Skin epidermis (tissue), 12 donors: ENCODE measurements at regions not wholly inside any gene's neighbourhood (a gene's known extent, or its start where the extent isn't known, plus 50 kb on each side); places are given as distances from the start of the nearest gene placed in this dataset.

ENCODE experiments used
- H3K27ac ChIP-seq, 21 experiments: fragments of 200-600 bp; sonication (generic) in 11 of 21; one replicate each; pipeline ENCODE4 v1.5.0; 2020; ENCODE audit warnings: mild to moderate bottlenecking in 3 of 21, inconsistent platforms in 2 of 21, moderate library complexity in 2 of 21
- H3K4me3 ChIP-seq, 7 experiments: fragments of 200-600 bp; sonication (generic) in 2 of 7; one replicate each; pipeline ENCODE4 v1.5.0; 2020; ENCODE audit warnings: inconsistent platforms in 2 of 7, mild to moderate bottlenecking in 2 of 7, moderate library complexity in 1 of 7

DNA sequence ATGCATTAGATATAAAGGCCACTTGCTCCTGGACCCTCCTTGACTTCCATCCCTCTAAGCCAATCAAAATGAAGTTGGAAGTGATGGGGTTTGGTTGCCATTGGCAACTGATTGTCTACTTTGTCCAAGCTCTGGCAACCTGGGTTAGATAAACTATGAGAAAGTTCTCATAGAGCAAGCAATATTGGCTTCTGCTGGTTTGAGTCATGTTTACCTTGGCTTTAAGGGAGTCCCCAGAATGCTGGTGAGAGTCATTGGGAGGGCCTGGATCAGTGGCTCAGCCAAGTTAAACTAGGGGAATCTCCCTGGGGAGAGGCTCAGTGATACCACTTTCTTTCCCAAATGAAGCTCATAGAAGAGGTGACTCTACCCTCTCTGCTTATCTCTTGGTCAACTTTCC lies 176.3 kb upstream of the ROPN1 start:
- Histone ChIP-seq H3K27ac (no peak overlapping the region), H3K4me3 (no peak overlapping the region)

DNA sequence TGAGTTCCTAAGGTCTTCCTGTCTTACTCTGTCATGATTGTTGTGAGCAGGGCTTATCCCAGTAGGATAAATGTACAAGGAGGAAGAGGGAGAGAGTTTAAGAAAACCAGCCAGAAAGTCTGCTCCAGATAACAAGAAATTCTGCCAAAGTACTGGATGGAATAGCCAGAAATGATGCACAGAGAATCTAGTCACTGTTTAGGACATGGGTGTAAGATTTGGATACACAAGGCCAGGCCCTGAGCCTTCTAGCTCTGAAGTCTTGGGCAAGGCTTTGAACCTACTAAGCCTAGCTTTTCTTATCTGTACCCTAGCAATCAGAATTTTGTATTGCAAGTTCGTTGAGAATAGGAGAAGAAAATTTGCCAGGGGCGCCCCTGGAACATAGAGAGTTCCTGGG lies 180.4 kb upstream of the ROPN1 start:
- H3K27ac ChIP-seq: no peak overlapping the region

DNA sequence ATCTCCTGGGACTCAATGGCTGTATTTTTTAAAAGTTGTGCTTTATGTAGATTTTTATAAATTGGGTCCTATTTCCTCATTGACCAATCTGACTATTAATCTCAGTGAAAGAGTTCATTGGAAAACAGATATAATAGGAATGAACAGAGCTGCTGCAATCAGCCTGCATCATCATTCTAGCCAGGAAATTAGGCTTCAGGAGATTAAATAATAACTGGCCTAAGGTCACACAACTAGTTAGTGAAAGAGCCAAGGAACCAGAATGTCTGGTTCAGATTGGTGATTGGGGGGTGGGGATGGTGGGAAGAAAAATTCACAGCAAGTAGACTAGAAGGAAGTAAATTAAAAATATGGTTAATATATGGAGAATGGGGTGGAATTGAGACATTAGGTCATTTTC lies 180.9 kb upstream of the ROPN1 start:
- Histone ChIP-seq H3K4me3 (no peak overlapping the region), H3K27ac (no peak overlapping the region)

More for the DNA sequence above, 180.4 kb upstream of the ROPN1 start:
- no peak overlapping the region for H3K4me3 ChIP-seq

DNA sequence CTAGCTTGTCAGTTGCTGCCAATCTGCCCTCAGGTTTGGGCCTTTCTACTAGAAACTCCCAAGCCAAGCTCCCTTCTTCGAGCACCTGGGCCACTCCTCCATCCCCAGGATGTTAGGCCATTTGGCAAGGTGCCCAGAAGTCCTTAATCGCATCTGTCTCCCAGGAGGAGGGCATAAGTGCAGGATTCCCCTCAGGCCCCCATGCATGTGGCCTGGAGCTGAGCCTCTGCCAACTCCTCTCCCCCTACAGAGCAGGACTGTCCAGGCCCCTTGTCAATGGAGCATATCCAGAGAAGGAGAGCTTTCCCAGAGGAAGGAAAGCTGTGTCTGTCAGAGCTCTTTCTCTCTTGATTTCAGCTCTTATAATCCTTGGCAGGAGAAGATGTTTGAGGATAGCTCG lies 182.6 kb upstream of the ROPN1 start:
- Histone ChIP-seq H3K27ac (no peak overlapping the region), H3K4me3 (no peak overlapping the region)

DNA sequence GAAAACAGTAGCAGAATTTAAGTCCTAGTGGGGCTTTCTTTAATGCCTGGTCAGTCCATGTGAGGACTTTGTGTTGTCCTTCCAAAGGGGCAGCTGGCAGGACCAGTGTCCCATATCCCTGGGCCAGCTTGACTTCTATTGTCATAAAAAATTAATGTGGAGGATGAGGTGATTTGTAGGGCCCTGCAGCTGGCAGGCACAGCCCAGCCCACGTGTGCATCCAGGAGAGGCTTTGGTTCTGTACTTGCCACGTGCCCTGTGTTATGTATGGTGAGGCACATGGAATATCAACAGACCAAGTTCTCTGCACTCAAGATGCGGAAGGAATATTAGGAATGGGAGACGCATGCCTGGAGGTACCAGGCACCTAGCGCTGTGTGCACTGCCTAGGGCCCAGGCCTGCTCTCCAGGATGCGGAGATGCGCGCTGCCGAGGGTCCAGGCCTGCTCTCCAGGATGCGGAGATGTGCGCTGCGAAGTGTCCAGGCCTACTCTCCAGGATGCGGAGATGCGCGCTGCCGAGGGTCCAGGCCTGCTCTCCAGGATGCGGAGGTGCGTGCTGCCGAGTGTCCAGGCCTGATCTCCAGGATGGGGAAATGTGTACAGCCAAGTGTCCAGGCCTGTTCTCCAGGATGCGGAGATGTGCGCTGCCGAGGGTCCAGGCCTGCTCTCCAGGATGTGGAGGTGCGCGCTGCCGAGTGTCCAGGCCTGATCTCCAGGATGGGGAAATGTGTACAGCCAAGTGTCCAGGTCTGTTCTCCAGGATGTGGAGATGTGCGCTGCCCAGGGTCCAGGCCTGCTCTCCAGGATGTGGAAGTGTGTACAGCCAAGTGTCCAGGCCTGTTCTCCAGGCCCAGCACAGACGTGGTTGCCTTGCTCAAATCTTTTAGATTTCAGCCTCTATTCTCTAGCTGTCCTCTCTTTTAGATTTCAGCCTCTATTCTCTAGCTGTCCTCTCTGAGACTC lies 183.3 kb upstream of the ROPN1 start:
- no peak overlapping the region for H3K27ac ChIP-seq
- no peak overlapping the region for H3K4me3 ChIP-seq

DNA sequence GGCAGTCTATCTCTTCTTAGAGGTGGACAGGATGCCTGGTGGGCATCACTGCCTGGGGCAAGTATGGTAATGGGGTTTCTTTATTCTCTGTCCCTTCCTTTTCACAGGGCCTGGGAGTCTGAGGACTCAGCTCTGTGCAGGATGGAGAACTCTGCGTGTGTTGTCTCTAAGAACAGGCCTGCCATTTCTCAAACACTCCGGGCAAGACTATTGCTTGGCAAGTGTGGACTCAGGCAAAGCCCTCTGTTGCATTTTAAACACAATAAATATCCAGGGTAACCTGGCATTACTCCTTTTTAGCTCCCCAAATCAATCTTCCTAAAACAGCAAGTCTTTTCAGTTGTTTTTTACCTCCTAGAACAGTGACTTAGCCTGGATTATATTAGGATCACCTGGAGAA lies 185.1 kb upstream of the ROPN1 start:
- H3K27ac ChIP-seq: no peak overlapping the region

DNA sequence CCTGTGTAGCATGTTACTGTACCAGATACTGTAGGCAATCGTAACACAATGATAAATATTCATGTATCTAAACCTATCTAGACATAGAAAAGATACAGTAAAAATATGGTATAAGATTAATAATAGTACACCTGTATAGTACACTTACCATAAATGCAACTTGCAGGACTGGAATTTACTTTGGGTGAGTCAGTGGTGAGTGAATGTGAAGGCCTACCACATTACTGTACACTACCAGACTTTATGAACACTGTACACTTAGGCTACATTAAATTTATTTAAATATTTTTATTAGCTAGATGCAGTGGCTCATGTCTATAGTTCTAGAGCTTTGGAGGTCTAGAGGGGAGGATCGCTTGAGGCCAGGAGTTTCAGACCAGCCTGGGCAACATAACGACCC lies 186.6 kb upstream of the ROPN1 start:
- H3K27ac ChIP-seq: no peak overlapping the region
- no peak overlapping the region for H3K4me3 ChIP-seq

More for the DNA sequence above, 185.1 kb upstream of the ROPN1 start:
- H3K4me3 ChIP-seq: no peak overlapping the region

DNA sequence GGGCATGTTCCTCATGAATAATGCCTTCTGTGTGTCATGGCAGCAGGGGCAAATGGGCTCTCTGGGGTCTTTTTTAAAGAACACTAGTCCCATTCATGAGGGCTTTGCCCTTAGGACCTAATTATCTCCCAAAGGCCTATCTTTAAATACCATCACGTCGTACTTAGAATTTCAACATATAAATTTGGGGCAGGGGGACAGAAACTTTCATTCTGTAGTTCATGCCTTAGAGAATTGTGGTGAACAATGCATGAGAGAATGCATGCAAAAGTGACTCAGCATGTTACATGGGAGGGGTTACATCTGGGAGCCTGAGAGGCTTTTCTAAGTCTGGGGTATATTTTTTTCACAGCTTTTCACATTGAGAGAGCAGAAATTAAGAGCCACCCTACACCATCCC lies 208.5 kb upstream of the ROPN1 start:
- no peak overlapping the region for H3K27ac ChIP-seq
- H3K4me3 ChIP-seq: no peak overlapping the region

DNA sequence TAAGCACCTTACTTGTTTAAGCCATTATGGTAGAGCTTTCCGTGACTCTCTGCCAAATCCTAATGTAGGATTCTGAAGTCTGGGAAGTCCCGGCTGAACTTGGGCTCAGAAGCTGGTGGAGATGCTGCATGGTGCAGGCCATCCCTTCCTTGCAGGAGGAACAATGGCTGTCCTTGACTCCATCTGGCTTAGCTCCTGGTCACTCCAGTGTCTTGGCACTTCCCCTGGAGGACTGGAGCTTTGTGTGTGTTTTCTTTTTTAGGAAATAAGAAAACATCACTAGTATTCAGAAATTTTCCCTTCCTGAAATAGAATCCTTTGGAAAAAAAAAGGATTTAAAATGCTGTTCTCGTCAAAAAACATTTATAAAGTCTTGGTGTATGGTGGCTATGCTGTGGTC lies 209.3 kb upstream of the ROPN1 start:
- H3K4me3 ChIP-seq: no peak overlapping the region
- H3K27ac ChIP-seq: no peak overlapping the region

DNA sequence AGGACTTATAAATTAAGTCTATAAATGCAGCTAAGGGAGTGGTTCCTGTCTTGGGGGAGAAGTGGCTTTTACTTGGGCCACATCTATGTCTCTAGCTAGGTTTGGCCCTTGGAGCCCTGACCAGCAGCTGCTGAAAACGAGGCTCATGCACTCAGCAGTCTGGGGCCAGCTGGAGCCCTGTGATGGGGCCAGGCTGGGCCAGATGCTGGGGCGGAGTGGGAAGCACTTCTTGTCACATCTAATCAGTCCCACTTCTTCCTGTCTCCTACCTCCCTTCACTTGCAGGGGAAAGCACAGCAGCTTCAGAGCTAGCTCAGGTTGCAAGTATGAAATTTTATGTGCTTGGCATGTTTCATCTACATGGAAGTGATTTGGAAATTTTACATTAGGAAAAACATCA lies 209.9 kb upstream of the ROPN1 start:
- Histone ChIP-seq H3K4me3 (no peak overlapping the region), H3K27ac (no peak overlapping the region)

DNA sequence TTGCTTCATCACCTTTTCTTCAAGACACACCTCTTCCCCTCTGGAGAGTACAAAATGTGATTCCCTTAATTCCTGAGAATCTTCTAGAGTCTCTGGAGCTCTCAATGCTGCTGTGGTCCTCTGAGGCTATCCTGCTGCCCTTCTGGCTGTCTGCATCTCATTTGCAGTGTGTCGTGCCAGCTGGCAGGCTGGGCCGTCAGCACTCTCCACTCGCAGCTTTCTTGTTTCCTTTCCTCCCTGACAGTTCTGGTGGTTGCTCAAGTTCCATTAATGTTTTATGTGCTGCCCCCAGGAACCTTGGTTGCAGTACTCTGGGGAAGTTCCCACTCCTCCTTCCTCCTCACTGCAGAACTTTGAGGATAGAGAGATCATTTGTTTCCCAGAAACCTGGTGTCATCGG lies 210.8 kb upstream of the ROPN1 start:
- H3K4me3 ChIP-seq: no peak overlapping the region
- no peak overlapping the region for H3K27ac ChIP-seq

DNA sequence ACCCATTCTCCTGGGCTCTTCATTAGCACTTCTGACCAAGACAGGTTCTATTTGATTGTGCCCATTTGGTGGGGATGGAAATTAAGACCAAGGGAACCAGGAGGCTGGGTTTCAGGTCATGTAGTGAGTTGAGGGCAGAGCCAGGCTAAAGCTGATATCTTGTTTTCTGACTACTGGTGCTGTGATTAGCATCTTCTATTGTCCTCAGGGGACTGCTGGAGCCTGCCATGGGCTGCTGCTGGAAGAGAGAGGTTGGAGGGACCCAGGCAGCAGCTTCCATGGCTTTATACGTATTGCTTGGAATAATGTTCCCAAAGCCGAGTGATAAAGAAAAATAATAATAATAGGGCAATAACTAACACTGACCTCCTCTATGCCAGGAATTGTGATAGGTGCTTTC lies 211.4 kb upstream of the ROPN1 start:
- H3K27ac ChIP-seq: no peak overlapping the region
- H3K4me3 ChIP-seq: no peak overlapping the region

DNA sequence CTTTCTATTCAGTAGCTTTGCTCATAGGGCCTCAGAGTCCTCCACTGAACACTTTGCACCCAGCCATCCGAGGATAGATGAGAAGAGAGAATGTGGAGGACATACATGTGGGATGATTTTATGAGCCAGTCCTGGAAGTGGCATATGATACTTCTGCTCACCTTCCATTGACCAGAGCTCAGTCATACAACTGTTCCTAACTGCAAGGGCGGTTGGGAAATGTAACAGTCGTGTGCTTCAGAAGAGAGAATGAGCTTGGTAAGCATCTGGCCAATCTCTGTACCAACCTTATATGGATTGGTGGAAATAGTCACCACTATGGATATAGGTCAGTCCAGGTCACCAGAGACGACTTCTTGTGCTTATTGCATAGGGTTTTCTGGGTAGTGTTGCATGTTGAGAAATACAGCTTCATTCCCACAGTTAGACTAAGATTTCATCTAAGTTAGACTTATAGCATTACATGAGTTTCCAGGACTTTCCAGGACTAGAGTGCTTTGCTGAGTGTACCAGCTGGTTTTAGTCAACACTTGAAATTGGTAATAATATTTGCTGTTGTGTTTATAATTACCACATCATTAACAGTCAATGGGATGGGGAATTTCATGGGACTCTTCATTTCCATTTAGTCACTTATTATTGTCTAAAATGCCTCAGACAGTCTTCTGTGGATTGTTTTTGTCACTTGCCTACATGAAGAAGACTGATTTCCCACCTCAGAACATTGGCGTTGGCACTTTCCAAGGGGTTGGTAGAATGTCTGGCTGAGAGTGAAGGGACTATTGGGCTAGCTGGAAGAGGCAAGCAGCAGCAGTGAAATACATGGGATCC lies 214.5 kb upstream of the ROPN1 start:
- H3K4me3 ChIP-seq: no peak overlapping the region
- no peak overlapping the region for H3K27ac ChIP-seq

DNA sequence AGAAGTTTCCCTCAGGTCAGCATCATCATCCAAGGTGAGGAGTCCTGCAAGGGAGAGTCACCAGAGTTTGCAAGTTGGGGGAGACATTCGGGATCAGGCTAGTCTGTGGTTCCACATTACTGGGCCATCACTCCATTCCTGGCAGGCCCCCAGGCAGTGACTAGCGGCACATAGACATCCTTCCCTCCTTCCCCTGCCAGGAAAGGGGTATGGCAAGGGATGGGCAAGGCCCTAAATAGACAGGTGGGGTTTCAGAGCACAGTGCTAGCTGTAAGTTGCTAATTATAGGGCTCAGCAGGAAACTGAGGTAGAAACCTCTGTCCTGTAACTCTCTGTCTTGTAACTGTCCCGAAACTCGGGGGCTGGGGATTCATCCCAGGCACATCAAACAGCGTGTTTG lies 215.2 kb upstream of the ROPN1 start:
- H3K27ac ChIP-seq: no peak overlapping the region
- no peak overlapping the region for H3K4me3 ChIP-seq

DNA sequence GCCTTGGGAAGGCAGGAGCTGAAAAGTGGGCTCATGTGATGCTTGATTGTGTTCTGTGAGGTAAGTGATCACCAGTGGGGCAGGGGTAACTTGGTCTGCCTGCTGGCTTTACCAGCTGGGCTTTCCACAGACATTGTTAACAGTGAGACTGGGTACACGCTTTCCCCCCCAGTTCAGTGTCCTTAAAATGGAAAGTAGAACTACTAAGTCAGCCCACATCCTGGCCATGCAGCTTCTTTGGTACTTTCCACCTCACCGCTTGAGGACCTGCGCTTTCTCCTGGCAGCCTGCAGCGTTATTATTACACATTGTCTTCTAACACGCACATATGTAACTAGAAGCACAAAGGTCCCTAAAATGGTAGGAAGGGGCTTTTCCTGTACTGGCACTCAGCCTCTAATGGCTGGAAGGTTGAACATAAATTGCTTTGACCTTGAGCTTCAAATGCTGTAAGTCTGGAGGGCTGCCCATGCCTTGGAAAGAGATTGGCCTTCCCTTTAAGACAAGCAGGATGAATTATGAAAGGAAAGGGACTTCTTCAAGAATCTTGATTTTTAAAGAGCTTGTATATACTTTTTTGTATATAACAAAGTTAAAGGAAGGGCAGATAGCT lies 216.1 kb upstream of the ROPN1 start:
- Histone ChIP-seq H3K27ac (no peak overlapping the region), H3K4me3 (no peak overlapping the region)

DNA sequence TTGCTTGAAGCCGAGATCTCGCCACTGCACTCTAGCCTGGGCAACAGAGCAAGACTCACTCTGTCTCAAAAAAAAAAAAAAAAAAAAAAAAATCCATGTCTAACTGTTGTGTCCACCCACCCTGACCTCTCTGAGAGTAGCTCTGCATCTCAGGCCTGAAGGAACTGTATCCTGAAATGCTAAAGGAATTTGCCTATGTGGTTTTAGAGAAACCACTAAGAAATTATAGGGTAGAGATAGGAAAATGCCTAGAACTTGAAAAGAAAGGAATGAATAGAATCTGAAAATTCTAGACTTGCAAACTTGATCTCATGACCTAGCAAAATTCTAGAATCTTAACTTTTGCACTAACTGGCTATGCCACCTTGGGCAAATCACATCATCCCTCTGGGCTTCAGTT lies 217.5 kb upstream of the ROPN1 start:
- Histone ChIP-seq H3K27ac (no peak overlapping the region), H3K4me3 (no peak overlapping the region)

DNA sequence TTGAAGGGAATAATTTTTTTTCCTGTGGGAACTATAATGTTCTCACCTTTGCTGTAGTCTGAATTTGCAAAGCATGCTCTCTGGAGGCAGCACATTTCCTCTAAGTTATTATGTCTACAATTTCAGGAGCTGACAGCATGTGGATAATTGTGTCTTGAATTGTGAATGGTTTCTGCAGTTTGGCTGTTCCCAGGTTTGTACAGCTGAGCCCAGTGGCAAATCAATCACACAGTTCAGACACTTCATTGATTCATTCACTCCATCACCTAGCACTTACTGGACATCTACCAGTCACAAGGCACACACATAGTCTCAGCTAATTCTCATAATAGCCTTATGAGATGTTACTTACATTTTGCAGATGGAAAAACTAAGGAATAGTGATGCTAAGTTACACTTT lies 219.0 kb upstream of the ROPN1 start:
- Histone ChIP-seq H3K4me3 (no peak overlapping the region), H3K27ac (no peak overlapping the region)

DNA sequence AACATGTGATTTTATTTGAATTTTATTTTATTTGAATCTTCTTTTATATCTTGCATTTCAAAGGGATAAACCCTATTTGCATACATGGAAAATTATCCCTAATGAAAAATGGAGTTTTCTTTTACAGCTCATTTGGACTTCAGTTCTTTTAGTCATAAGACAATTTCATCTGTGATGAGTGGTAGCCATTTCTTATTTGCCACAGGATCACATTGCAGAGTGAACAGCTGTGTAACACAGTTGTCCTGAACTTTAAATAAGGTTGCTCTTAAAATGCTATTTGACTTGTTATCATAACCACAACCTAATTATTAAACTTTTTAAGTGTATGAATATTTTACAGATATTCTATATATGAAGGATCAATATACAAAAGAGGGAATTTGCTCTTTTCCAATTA lies 221.7 kb upstream of the ROPN1 start:
- H3K4me3 ChIP-seq: no peak overlapping the region
- H3K27ac ChIP-seq: no peak overlapping the region

DNA sequence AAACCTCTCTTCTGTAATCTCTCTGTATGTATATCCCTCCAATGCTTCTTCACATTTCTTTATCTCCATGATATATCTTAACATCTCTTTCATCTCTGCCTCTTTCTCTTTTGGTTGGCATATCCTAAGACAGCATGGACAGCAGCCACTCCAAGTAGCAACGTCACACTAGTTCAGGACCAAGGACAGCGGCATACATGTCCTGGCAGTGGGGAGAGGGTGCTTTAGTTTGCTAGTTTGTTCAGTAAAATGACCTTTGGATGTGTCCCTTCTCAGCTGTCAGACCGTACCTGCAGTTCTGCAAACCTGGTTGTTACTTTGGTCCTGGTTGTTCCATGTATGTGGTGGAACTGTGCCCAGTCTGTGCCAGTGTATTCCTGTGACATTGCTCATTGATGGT lies 225.6 kb upstream of the ROPN1 start:
- Histone ChIP-seq H3K27ac (no peak overlapping the region), H3K4me3 (no peak overlapping the region)

DNA sequence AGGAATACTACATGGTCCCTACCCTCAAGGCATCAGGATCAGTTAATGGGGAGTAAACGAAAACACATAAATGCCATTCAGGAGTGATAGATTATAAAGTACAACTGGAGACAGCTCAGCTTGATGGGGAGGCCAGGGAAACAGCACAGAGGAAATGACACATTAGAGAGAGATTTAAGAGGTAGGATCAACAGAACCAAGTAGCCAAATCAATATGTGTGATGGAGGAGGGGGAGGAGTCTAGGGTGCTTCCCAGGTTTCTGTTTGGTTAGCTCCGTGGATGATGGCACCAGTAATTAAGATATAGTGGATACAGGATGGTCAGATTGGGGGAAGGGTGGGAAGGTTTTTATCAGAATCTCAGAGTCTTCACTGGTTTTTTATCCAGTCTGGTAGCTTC lies 229.5 kb upstream of the ROPN1 start:
- H3K27ac ChIP-seq: no peak overlapping the region
- no peak overlapping the region for H3K4me3 ChIP-seq

DNA sequence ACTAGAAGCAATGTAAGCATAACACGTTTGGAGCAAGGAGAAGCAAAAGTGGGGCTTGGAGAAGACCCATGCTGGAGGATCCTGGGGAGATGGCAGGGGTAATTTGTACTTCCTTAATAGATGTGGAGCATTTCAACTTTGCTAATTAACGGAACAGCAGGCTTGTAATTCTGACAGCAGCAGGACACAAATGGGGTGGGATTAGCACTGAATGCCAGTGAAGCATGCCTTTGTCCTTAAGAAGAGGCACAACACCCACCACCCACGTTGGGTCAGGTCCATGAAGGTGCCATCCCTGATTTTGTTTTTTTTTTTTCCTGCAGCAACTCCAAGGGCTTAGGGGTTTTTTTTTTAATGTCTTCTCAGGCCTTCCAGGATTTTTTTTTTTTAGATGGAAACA lies 231.9 kb upstream of the ROPN1 start:
- no peak overlapping the region for H3K4me3 ChIP-seq
- H3K27ac ChIP-seq: no peak overlapping the region
